ENCODE measurements at regions not wholly inside any gene's neighbourhood (a gene's known extent, or its start where the extent isn't known, plus 50 kb on each side); places are given as distances from the start of the nearest gene placed in this dataset.

GRCh38 chr1:79069828-79070227 lies 63.3 kb upstream of the ADGRL4 start:
- no peak for DNase-seq
- Histone ChIP-seq H3K9ac (ENCODE audit: low read length in 3 of 3) (no peak overlapping the region), H3K9me3 (ENCODE audit: control insufficient read depth in 2 of 3, insufficient read depth in 1 of 3, low read length in 3 of 3) (no peaks in the 10 kb centered on the region), H3K36me3 (ENCODE audit: control insufficient read depth in 2 of 3, insufficient read depth in 3 of 3, low read length in 3 of 3) (no peaks in the 10 kb centered on the region), H3K27me3 (ENCODE audit: control insufficient read depth, insufficient read depth, low read length) (no peaks in the 10 kb centered on the region), H3K4me1 (ENCODE audit: control insufficient read depth in 2 of 3, insufficient read depth in 2 of 3, low read depth in 1 of 3, low read length in 3 of 3) (no peaks in the 10 kb centered on the region), H3K4me3 (ENCODE audit: low read length in 3 of 3) (no peak overlapping the region), H3K27ac (ENCODE audit: low read depth in 2 of 2, low read length in 2 of 2) (no peak overlapping the region)
- FAIRE-seq: no peak
- intact Hi-C loops (cut with DNase I): no loop called here
- no peak for TF ChIP-seq CTCF (IDR thresholded peaks at IDR 0.05; ENCODE audit: borderline replicate concordance, extremely low read depth, insufficient read depth)

- Histone ChIP-seq H3K9me3 (ENCODE audit: control insufficient read depth in 2 of 3, insufficient read depth in 1 of 3, low read length in 3 of 3) (no peaks in the 10 kb centered on the region), H3K36me3 (ENCODE audit: control insufficient read depth in 2 of 3, insufficient read depth in 3 of 3, low read length in 3 of 3) (no peaks in the 10 kb centered on the region), H3K4me1 (ENCODE audit: control insufficient read depth in 2 of 3, insufficient read depth in 2 of 3, low read depth in 1 of 3, low read length in 3 of 3) (no peaks in the 10 kb centered on the region), H3K27ac (ENCODE audit: low read depth in 2 of 2, low read length in 2 of 2) (no peak overlapping the region), H3K9ac (ENCODE audit: low read length in 3 of 3) (no peak overlapping the region), H3K27me3 (ENCODE audit: control insufficient read depth, insufficient read depth, low read length) (no peaks in the 10 kb centered on the region), H3K4me3 (ENCODE audit: low read length in 3 of 3) (no peak overlapping the region)
- DNase-seq: no peak
- intact Hi-C loops (cut with DNase I): no loop called here
- FAIRE-seq: no peak
- no peak for TF ChIP-seq CTCF (IDR thresholded peaks at IDR 0.05; ENCODE audit: borderline replicate concordance, extremely low read depth, insufficient read depth)
Measured at GRCh38 chr1:79059341-79059740, 52.8 kb upstream of the ADGRL4 start.

Measured in kidney (tissue), 13 donors.